OCI-LY1 (cell line): ENCODE measurements at regions not wholly inside any gene's neighbourhood (a gene's known extent, or its start where the extent isn't known, plus 50 kb on each side); places are given as distances from the start of the nearest gene placed in this dataset.

Experiments used
- H2AFZ ChIP-seq: fragments of 200-600 bp; sonication (generic), shearing (Covaris generic); 2 replicates; pipeline ENCODE4 v1.6.0; 2014; ENCODE audit warnings: antibody characterized with exemption, mild to moderate bottlenecking, low read length
- H3F3A ChIP-seq: fragments of 200-600 bp; sonication (generic), shearing (Covaris generic); 2 replicates; pipeline ENCODE4 v1.6.0; 2014; ENCODE audit warnings: mild to moderate bottlenecking, antibody characterized with exemption, low read length, moderate library complexity; ENCODE audit not compliant: insufficient read depth
- H3K27ac ChIP-seq: fragments of 200-600 bp; sonication (generic); 2 replicates; pipeline ENCODE4 v1.5.1; 2014; ENCODE audit warnings: low read length, mixed run types, mild to moderate bottlenecking, low read depth; ENCODE audit not compliant: poor library complexity, severe bottlenecking
- H3K27me3 ChIP-seq: fragments of 200-600 bp; sonication (generic); 2 replicates; pipeline ENCODE4 v1.6.0; 2014; ENCODE audit warnings: antibody characterized with exemption, mild to moderate bottlenecking, low read length, moderate library complexity; ENCODE audit not compliant: insufficient read depth
- H3K36me3 ChIP-seq: fragments of 200-600 bp; sonication (generic); 2 replicates; pipeline ENCODE4 v1.6.1; 2014; ENCODE audit warnings: mild to moderate bottlenecking, antibody characterized with exemption, low read length, moderate library complexity, mixed read lengths; ENCODE audit not compliant: insufficient read depth
- H3K4me1 ChIP-seq: fragments of 200-600 bp; sonication (generic); 2 replicates; pipeline ENCODE4 v1.5.1; 2014; ENCODE audit warnings: mild to moderate bottlenecking, low read length, moderate library complexity; ENCODE audit not compliant: insufficient read depth, severe bottlenecking
- H3K4me2 ChIP-seq: fragments of 200-600 bp; sonication (generic), shearing (Covaris generic); 2 replicates; pipeline ENCODE4 v1.6.1; 2014; ENCODE audit warnings: low read length
- H3K4me3 ChIP-seq: fragments of 200-600 bp; sonication (generic); 2 replicates; pipeline ENCODE4 v1.5.1; 2014; ENCODE audit warnings: low read length, low read depth, mild to moderate bottlenecking, mixed read lengths; ENCODE audit not compliant: poor library complexity, severe bottlenecking
- H3K79me2 ChIP-seq: fragments of 200-600 bp; shearing (Covaris generic); 2 replicates; pipeline ENCODE4 v1.6.1; 2016; ENCODE audit warnings: mixed run types, low read length, mixed read lengths; ENCODE audit not compliant: insufficient read depth
- H3K9ac ChIP-seq: fragments of 200-600 bp; sonication (generic), shearing (Covaris generic); 2 replicates; pipeline ENCODE4 v1.6.1; 2014; ENCODE audit warnings: mild to moderate bottlenecking, low read length, mixed read lengths
- H3K9me2 ChIP-seq: fragments of 200-600 bp; sonication (generic), shearing (Covaris generic); 2 replicates; pipeline ENCODE4 v1.6.1; 2014; ENCODE audit warnings: low read depth, mild to moderate bottlenecking, low read length, mixed read lengths
- H3K9me3 ChIP-seq: fragments of 200-600 bp; shearing (Covaris generic); 2 replicates; pipeline ENCODE4 v1.6.1; 2014; ENCODE audit warnings: low read length, mixed read lengths
- H4K20me1 ChIP-seq: fragments of 200-600 bp; sonication (generic), shearing (Covaris generic); 2 replicates; pipeline ENCODE4 v1.6.0; 2016; ENCODE audit warnings: mild to moderate bottlenecking, low read length; ENCODE audit not compliant: insufficient read depth
- CTCF ChIP-seq: fragments of 200-600 bp; sonication (generic), shearing (Covaris generic); IDR thresholded peaks from 2 replicates; pipeline ENCODE4 v1.5.1; 2017; ENCODE audit warnings: mild to moderate bottlenecking, antibody characterized with exemption, low read length, moderate library complexity, mixed read lengths
- EZH2 ChIP-seq: fragments of 200-600 bp; sonication (generic), shearing (Covaris generic); IDR thresholded peaks from 2 replicates; pipeline ENCODE4 v1.8.0; 2017; ENCODE audit warnings: borderline replicate concordance, mixed run types, mild to moderate bottlenecking, antibody characterized with exemption, low read length, moderate library complexity, mixed read lengths

GRCh38 chr10:123380491-123381085 lies 226.4 kb downstream of the BUB3 start:
- Histone ChIP-seq H3K9ac (no peak overlapping the region), H3K27me3 (no peaks in the 10 kb centered on the region), H3K36me3 (no peaks in the 10 kb centered on the region), H3K9me3 (no peaks in the 10 kb centered on the region), H3K79me2 (no peaks in the 10 kb centered on the region), H3K4me2 (no peak overlapping the region), H3K4me3 (no peak overlapping the region), H2AFZ (no peak overlapping the region), H4K20me1 (no peaks in the 10 kb centered on the region), H3K9me2 (no peaks in the 10 kb centered on the region), H3K4me1 (no peaks in the 10 kb centered on the region), H3K27ac (no peak overlapping the region), H3F3A (no peaks in the 10 kb centered on the region)
- no peak for TF ChIP-seq EZH2
- peak; percentile 38; the same call in 1 of the 2 replicates for TF ChIP-seq CTCF

GRCh38 chr10:123381224-123381623 lies 227.0 kb downstream of the BUB3 start:
- Histone ChIP-seq H2AFZ (no peak overlapping the region), H3K4me1 (no peaks in the 10 kb centered on the region), H3F3A (no peaks in the 10 kb centered on the region), H3K9me3 (no peaks in the 10 kb centered on the region), H3K79me2 (no peaks in the 10 kb centered on the region), H3K27me3 (no peaks in the 10 kb centered on the region), H3K9ac (no peak overlapping the region), H3K4me3 (no peak overlapping the region), H4K20me1 (no peaks in the 10 kb centered on the region), H3K36me3 (no peaks in the 10 kb centered on the region), H3K9me2 (no peaks in the 10 kb centered on the region), H3K4me2 (no peak overlapping the region), H3K27ac (no peak overlapping the region)
- no peak for TF ChIP-seq CTCF

- no peaks in the 10 kb centered on the region for H3K36me3 ChIP-seq
- no peak overlapping the region for H3K4me3 ChIP-seq
- H3K9ac ChIP-seq = no peak overlapping the region
- no peaks in the 10 kb centered on the region for H3K9me3 ChIP-seq
- no peaks in the 10 kb centered on the region for H3K27me3 ChIP-seq
- H3K79me2 ChIP-seq = no peaks in the 10 kb centered on the region
- no peaks in the 10 kb centered on the region for H3K9me2 ChIP-seq
- H4K20me1 ChIP-seq = no peaks in the 10 kb centered on the region
- no peaks in the 10 kb centered on the region for H3F3A ChIP-seq
- H3K4me2 ChIP-seq = no peak overlapping the region
- H3K4me1 ChIP-seq = no peaks in the 10 kb centered on the region
- H2AFZ ChIP-seq = no peak overlapping the region
- TF ChIP-seq CTCF (no peak), EZH2 (no peak)
- no peak overlapping the region for H3K27ac ChIP-seq
These were observed 228.3 kb downstream of the BUB3 start for GRCh38 chr10:123382491-123382890.
